ENCODE measurements at regions not wholly inside any gene's neighbourhood (a gene's known extent, or its start where the extent isn't known, plus 50 kb on each side); places are given as distances from the start of the nearest gene placed in this dataset.

GRCh38 chr2:145025382-145025781 lies 505.5 kb upstream of the ZEB2 start:
- Histone ChIP-seq H3K27ac (no peak overlapping the region), H3K36me3 (ENCODE audit: insufficient read depth in 1 of 2, low read depth in 1 of 2) (no peaks in the 10 kb centered on the region), H3K9me3 (no peaks in the 10 kb centered on the region), H3K4me1 (no peaks in the 10 kb centered on the region), H3K27me3 (ENCODE audit: insufficient read depth in 3 of 3, low read length in 2 of 3) (no peaks in the 10 kb centered on the region), H3K4me3 (no peak overlapping the region)
- intact Hi-C loops (cut with DNase I) = no loop called here
- DNase-seq = no peak
- TF ChIP-seq, protein P1, sequence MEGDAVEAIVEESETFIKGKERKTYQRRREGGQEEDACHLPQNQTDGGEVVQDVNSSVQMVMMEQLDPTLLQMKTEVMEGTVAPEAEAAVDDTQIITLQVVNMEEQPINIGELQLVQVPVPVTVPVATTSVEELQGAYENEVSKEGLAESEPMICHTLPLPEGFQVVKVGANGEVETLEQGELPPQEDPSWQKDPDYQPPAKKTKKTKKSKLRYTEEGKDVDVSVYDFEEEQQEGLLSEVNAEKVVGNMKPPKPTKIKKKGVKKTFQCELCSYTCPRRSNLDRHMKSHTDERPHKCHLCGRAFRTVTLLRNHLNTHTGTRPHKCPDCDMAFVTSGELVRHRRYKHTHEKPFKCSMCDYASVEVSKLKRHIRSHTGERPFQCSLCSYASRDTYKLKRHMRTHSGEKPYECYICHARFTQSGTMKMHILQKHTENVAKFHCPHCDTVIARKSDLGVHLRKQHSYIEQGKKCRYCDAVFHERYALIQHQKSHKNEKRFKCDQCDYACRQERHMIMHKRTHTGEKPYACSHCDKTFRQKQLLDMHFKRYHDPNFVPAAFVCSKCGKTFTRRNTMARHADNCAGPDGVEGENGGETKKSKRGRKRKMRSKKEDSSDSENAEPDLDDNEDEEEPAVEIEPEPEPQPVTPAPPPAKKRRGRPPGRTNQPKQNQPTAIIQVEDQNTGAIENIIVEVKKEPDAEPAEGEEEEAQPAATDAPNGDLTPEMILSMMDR (IDR thresholded peaks at IDR 0.05) = no peak
- 90 to 92% (median 92%) methylated on average over 1 of the region's 1 CpG for WGBS, 3 donors
- no peak for ATAC-seq

DNA sequence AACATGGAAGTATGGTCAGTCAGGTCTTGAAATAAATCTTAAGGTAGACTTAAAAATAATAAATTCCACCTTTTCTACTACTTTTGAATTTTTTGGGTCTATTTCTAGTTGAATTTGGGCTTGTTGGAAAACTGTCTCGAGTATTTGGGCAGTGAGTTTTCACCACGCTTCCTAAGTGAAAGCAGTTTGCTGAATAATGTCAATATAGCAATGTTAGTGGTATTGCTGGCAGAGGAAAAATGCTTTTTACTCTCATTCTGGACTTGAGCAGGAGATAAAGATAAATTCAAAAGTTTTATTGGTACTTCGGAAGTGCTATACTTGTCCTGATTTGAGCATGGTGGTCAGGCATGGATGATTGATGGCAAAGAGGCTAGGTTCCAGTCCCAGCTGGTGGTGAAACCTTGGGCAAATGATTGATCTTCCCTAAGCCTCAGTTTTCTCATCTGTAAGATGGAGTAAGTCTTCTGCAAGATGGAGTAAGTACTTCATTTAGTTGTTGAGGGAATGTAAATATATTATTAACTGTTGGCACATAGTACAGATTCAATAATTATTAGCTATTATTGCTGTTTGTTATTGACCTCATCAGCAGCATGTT lies 503.5 kb upstream of the ZEB2 start:
- no peak for ATAC-seq
- Histone ChIP-seq H3K27me3 (ENCODE audit: insufficient read depth in 3 of 3, low read length in 2 of 3) (no peaks in the 10 kb centered on the region), H3K4me1 (no peaks in the 10 kb centered on the region), H3K9me3 (no peaks in the 10 kb centered on the region), H3K27ac (no peak overlapping the region), H3K36me3 (ENCODE audit: insufficient read depth in 1 of 2, low read depth in 1 of 2) (no peaks in the 10 kb centered on the region), H3K4me3 (no peak overlapping the region)
- intact Hi-C loops (cut with DNase I) = no loop called here
- TF ChIP-seq, protein P1 (IDR thresholded peaks at IDR 0.05) = no peak
- no peak for DNase-seq
- 81 to 89% (median 84%) methylated on average over 3 of the region's 3 CpGs for whole genome bisulfite sequencing, 3 donors

DNA sequence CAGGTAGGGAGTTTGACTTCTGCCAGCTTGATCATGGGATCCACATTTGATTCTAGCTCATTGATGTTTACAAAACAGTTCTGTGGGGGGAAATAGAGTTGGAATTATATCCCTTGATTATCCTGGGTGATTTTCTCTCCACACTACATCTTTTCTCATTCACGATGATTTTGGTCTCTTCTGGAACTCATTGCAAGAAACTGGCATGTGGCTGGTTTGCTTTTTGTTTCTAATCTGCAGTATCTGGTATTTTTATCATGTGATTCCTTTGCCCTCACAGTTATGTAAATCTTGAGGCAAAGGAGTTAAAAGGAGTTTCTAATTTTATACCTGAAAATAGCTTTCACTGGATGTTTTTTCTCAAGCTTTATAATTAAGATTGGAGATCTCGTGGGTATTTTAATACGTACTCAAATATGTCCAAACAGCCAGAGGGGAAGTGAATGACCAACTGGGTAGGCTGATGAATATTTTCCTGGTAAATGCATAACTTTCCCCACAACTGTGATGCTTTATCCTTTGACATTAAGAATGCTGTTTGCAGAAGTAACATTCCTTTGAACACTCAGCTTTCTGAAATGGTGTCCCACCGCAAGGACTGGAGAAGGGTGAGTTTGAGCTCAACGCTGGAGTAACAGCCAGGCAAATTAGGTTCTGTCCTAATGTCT lies 502.9 kb upstream of the ZEB2 start:
- no peak for DNase-seq
- Histone ChIP-seq H3K4me3 (no peak overlapping the region), H3K4me1 (no peaks in the 10 kb centered on the region), H3K27ac (no peak overlapping the region), H3K9me3 (no peaks in the 10 kb centered on the region), H3K27me3 (ENCODE audit: insufficient read depth in 3 of 3, low read length in 2 of 3) (no peaks in the 10 kb centered on the region), H3K36me3 (ENCODE audit: insufficient read depth in 1 of 2, low read depth in 1 of 2) (no peaks in the 10 kb centered on the region)
- intact Hi-C loops (cut with DNase I) = no loop called here
- 52 to 71% (median 58%) methylated on average over 5 of the region's 5 CpGs for WGBS, 3 donors
- TF ChIP-seq, protein P1 (IDR thresholded peaks at IDR 0.05) = no peak
- ATAC-seq = no peak

DNA sequence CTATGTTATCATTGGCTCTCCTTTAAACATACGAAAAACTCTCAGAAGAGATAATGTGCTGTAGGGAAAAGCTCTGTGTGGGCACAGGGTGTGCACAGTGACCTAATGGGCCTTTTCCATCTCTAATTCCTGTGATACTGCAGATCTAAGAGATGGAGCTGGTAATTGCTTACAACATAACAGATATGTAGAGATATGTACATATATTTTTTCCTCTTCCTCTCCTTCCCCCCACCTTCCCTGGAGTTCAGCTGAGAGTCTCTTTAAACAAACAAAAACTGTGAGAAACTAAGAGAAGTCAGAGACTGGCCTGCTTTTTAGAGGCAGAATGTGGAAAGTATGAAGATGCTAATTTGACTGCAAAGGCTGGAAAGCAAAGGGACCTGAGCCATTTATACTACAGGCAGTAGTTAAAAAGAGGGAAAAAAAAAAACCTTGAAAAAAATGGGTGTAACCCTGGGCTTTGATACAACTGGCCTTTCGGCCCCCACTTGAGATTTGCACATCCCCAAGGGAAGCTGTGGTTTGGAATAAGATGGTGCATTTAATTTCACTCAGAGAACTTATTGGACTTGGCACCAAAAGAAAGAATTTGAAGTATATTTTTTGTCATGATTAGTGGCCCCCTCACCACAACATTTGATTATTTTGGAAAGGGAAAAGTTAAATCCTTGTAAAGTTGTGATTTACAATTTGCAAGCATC lies 502.2 kb upstream of the ZEB2 start:
- Histone ChIP-seq H3K27me3 (ENCODE audit: insufficient read depth in 3 of 3, low read length in 2 of 3) (no peaks in the 10 kb centered on the region), H3K4me1 (no peaks in the 10 kb centered on the region), H3K9me3 (no peaks in the 10 kb centered on the region), H3K27ac (no peak overlapping the region), H3K4me3 (no peak overlapping the region), H3K36me3 (ENCODE audit: insufficient read depth in 1 of 2, low read depth in 1 of 2) (no peaks in the 10 kb centered on the region)
- TF ChIP-seq, protein P1 (IDR thresholded peaks at IDR 0.05) = no peak
- ATAC-seq = no peak
- WGBS, 3 donors = 63 to 71% (median 69%) methylated on average over 2 of the region's 2 CpGs
- DNase-seq = no peak
- intact Hi-C loops (cut with DNase I) = no loop called here

Data from psoas muscle (tissue), 7 donors.